GM18909 (cell line): ENCODE measurements at regions not wholly inside any gene's neighbourhood (a gene's known extent, or its start where the extent isn't known, plus 50 kb on each side); places are given as distances from the start of the nearest gene placed in this dataset.

Experiments
- ATAC-seq: cut with Tn5 transposase; IDR thresholded peaks from one replicate; pipeline ENCODE4 v1.9.1; 2021; ENCODE audit warnings: mild to moderate bottlenecking; ENCODE audit not compliant: unreplicated experiment, poor library complexity

- no peak for ATAC-seq
Observed at GRCh38 chr3:30945291-30945690, 50.8 kb upstream of the GADL1 start.

GRCh38 chr3:30948426-30948825 is 54.0 kb upstream of the GADL1 start:
- no peak for ATAC-seq

- ATAC-seq: no peak
Observed at GRCh38 chr3:30951826-30952225, 57.4 kb upstream of the GADL1 start.

GRCh38 chr3:30952786-30953185 is 58.3 kb upstream of the GADL1 start:
- ATAC-seq: no peak

GRCh38 chr3:30954426-30954825 is 60.0 kb upstream of the GADL1 start:
- ATAC-seq: no peak

GRCh38 chr3:30962084-30962483 is 67.6 kb upstream of the GADL1 start:
- no peak for ATAC-seq

GRCh38 chr3:30962493-30962892 is 68.0 kb upstream of the GADL1 start:
- ATAC-seq: no peak

GRCh38 chr3:30963223-30963722 is 68.8 kb upstream of the GADL1 start:
- no peak for ATAC-seq

GRCh38 chr3:30964612-30965011 is 70.2 kb upstream of the GADL1 start:
- peak; percentile 97 for ATAC-seq

- no peak for ATAC-seq
Observed at GRCh38 chr3:30966896-30967295, 72.4 kb upstream of the GADL1 start.

GRCh38 chr3:30970183-30970582 is 75.7 kb upstream of the GADL1 start:
- no peak for ATAC-seq

- no peak for ATAC-seq
Observed at GRCh38 chr3:30972449-30972848, 78.0 kb upstream of the GADL1 start.

- no peak for ATAC-seq
Observed at GRCh38 chr3:30974071-30974470, 79.6 kb upstream of the GADL1 start.

GRCh38 chr3:30977592-30977991 is 83.1 kb upstream of the GADL1 start:
- ATAC-seq: no peak

- ATAC-seq: no peak
Observed at GRCh38 chr3:30980993-30981392, 86.5 kb upstream of the GADL1 start.

GRCh38 chr3:30982416-30983075 is 88.1 kb upstream of the GADL1 start:
- no peak for ATAC-seq

- ATAC-seq: peak; percentile 67
Observed at GRCh38 chr3:30984855-30985749, 90.6 kb upstream of the GADL1 start.

GRCh38 chr3:30986551-30986950 is 92.1 kb upstream of the GADL1 start:
- no peak for ATAC-seq

GRCh38 chr3:30988769-30989168 is 94.3 kb upstream of the GADL1 start:
- no peak for ATAC-seq

GRCh38 chr3:30989276-30990030 is 95.0 kb upstream of the GADL1 start:
- ATAC-seq: no peak

GRCh38 chr3:30996467-30996866 is 102.0 kb upstream of the GADL1 start:
- no peak for ATAC-seq
